ENCODE measurements at regions not wholly inside any gene's neighbourhood (a gene's known extent, or its start where the extent isn't known, plus 50 kb on each side); places are given as distances from the start of the nearest gene placed in this dataset.

DNA sequence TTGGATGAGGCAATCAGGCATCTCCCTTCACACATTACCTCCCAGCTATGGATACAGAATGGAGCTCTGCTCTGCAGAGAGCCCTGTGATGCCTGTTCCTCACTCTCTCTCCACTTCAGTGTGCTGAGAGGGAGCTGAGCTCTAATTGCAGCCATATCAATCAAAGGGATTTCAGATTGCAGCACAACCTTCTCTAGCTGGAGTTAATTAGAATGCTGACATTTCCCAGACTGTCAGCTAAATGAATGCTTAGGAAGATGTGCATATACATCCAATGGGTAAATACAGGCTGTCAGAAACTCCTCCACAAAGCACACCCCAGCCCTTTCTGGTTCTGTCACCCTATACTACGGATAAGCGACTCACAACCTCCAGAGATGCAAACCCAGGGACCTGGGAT, 402.6 kb downstream of the EIPR1 start:
- no peak for DNase-seq

GRCh38 chr2:2960441-2961133, 417.0 kb downstream of the EIPR1 start:
- DNase-seq: no peak

DNA sequence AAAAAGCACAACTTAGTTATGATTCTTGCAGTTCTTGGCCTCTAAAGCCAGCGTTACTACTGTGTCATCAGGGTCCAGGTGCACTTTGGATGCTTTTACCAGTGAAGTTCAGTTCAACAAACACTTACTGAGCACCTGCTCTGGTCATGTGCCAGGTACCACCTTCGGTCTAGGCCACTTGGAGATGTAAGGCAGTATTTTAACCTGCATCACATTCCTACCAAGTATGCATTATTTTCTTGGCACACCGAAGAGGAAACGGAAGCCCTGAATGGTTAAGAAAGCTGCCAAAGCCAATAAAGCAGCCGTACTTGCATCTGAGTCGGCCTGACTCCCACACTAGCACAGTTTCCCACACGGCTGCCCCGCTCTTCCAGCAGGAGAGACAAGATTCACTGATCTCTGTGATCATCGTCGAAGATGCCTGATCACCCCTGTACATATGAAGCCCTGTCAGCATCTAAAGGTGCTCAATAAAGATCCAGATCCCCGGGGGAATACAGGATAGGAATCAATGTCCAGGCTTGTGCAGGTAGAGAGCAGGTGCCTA, 427.1 kb downstream of the EIPR1 start:
- DNase-seq: no peak

DNA sequence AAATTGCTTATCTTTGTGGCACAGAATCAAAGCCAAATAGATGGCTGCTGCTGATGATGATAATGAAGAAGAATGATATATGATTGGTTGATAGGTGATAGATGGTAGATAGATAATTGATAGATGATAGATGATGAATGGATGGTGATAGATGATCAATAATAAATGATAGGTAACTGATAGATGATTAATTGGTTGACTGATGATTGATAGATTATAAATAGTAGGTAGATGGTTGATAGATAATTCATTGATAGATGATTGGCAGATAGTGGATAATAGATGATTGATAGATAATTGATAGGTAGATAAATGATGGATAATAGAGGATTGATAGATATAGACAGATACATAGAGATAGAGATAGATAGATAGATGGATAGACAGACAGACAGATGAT, 430.2 kb downstream of the EIPR1 start:
- DNase-seq: no peak

DNA sequence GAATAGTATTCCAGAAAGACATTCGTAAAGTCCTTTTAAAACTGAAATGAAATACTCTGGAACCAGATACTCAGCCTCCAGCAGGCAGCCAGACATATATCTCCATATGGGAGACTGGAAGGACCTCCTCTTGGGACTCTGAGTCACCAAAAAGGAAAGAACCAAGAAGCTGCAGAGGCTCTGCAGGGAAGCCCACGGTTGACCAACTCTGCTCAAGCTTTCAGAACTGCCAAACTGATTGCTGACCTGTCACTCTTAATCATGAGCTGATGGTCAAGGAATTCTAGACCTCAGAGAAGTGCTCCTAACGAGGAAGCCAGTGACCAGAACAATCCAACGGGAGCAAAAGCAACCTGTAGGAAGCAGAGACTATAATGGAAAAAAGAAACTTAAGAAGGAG, 434.7 kb downstream of the EIPR1 start:
- DNase-seq: no peak

DNA sequence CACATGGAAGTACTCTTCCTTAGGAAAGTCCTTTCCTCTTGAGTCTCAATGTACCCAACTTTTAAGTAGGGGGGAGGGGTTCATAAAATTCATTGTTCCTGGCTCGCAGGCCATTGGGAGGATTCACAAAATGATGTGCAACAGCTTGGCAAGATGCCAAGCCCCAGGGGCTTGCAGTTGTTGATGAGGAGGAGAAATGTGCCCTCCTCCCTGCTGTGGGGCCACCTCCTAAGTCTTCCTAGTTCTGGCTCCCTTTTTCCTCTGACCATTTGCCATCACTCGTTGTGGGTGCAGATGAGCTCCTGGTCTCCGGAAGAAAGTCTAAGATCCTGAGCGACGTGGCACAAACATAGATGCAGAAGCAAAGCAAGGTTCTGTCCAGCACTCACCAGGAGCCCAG, 435.4 kb downstream of the EIPR1 start:
- no peak for DNase-seq

GRCh38 chr2:2941205-2941604, 436.4 kb downstream of the EIPR1 start:
- no peak for DNase-seq

GRCh38 chr2:2940702-2941101, 436.9 kb downstream of the EIPR1 start:
- DNase-seq: no peak

GRCh38 chr2:2940061-2940460, 437.6 kb downstream of the EIPR1 start:
- DNase-seq: no peak

DNA sequence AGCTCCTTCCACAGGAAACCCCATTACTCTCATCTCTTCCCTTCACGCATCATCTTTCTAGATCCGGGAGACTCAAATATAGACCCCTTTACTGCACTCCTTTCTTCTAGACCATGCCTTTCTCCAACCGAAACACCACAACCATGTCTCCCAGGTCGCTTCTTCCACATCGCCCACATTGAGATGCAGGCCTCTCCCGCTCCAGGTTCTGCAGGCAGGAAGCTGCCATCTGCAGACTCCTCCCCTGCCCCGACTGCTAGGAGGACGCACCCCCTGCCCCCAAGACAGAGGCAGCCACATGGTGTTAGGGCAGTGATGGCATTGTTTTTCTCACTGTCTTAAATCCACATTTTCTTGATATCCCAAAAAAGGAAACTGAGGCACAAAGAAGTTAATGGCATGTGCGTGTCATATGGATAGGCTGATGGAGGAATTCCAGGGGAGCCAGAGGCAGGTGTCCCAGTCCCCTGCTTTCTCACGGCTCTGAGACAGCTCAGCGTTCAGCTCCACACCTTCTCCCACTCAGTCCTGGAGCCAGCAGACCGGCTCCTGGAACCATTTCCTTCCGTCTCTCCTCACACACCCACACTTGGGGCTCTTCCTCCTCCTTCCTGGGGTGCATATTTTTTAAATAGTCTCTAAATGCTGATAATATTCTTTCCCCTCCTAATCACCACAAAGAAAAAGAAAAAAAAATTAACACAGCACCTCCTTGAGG, 438.4 kb downstream of the EIPR1 start:
- DNase-seq: no peak

DNA sequence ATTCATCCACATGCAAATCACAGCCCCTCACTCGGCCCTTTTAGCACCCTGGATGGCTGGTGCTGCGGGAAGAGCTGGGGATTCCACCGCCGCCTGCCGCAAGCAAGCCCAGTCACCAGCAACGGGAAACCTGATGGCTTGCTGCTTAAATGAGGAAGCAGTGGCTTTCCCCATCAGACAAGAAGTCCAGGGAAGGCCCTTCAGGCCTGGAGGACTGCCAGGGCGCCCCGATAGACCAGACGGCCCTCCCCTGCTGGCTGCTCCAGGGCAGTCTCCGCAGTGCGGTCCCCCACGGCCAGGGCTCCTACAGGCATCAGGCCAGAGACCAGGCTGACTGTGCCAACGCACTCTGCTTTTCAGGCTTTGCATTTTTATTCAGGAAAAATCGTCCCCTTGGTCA, 439.1 kb downstream of the EIPR1 start:
- no peak for DNase-seq

DNA sequence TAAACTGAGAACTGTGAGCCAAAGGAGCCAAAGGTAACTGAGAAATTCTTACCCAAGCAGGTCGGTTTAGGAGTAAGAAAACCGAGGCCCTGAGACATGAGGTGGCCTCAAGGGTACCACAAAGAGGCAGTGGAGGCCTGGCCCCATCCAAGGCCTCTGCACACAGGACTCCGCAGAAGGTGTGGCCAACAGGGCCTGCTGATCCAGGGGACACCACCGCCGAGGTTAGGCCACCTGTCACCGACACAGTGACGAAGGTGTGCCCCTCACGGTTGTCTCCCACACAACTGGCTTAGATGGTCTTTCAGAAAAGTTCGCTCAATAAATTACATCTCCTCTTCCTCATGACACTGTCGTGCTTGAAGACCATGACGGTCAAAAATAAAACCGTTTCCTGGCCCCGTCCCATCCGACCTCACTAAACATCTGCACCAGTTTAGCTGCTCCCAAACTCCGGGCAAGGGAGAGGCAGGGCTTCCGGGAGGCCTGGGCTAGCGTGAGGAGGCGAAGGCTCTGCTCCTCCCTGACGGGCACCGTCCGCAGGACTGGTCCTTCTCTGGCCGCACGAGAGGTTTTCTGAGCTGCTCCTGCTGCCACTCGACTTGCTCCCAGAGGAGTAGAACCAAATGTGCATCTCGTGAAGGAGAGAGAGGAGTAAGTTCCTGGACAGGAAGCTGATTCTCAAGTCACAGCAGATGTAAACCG, 442.0 kb downstream of the EIPR1 start:
- no peak for DNase-seq

DNA sequence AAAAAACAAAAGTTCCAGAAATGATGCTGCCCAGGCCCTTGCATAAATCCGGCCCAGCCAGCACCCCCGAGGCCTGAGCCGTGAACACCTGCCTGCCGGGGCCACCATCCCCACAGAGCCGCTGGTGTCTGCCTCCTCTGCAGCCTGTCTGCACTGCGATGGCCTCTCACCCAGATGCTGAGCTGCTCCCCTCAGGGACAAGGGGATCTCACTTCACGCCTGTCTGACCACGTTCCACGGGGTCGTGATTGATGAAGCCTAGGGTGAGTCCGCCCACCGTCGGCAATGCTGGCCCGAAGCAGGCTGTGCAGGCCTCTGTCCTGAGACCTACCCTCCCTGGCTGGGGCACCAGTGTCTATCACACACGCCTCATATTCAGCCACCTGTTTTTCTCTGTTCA, 444.2 kb downstream of the EIPR1 start:
- DNase-seq: no peak

DNA sequence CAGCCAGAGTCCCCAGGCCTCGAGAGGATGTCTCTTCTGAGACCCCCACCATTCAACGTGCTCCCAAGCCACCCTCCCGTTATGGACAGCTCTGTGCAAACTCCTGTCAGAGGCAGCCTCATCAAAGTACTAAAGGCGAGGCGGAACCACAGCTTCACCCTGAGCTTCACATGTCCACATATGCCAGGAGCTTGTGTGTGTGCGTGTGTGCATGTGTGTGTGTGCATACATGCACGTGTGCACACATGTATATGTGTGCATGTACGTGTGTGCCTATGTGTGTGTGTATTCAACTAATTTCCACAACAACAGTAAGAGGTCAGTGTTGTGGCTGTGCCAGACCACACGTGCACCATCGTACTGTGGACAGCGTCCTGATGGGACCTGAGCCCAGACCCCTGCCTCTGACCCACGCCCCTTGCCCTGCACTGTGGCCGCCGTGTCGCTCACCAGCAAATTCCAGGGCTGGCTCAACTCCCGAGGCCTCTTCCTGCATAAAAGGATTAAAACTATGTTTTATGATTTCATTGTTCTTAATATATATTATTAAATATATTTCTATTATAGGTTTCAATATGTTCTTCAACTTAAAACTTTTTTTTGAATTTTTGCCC, 444.8 kb downstream of the EIPR1 start:
- DNase-seq: no peak

GRCh38 chr2:2932189-2932588, 445.4 kb downstream of the EIPR1 start:
- DNase-seq: no peak

- no peak for DNase-seq
These were observed 446.1 kb downstream of the EIPR1 start for GRCh38 chr2:2931318-2932075.

- DNase-seq: no peak
These were observed 446.8 kb downstream of the EIPR1 start for GRCh38 chr2:2930841-2931240.

GRCh38 chr2:2926858-2927175, 450.8 kb downstream of the EIPR1 start:
- no peak for DNase-seq

DNA sequence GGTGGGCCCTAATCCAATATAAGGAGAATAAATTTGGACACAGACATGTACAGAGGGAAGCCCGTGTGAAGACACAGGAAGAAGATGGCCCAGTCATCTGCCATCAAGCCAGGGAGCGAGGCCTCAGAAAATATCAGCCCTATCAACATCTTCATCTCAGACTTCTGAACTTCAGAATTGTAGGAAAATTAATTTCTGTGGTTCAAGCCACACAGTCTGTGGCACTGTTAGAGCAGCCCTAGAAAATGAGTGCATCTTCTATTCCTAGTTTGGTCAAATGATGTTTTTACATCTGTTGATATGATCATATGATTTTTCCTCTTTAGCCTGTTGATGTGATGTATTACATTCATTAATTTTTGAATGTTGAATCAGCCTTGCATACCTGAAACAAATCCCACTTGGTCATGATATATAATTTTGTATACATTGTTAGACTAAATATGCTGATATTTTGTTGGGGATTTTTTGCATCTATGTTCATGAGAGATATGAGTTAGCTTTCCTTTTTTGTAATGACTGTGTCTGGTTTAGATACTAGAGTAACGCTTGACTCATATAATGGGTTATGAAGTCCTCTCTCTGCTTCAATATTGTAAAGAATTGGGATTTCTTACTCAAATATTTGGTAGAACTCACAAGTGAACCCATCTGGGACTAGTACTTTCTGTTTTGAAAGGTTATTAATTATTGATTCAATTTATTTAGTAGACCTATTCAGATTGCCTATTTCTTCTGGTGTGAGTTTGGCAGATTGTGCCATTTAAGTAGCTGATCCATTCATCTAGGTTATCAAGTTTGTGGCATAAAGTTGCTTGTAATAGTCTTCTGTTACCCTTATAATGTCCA, 451.4 kb downstream of the EIPR1 start:
- DNase-seq: no peak

DNA sequence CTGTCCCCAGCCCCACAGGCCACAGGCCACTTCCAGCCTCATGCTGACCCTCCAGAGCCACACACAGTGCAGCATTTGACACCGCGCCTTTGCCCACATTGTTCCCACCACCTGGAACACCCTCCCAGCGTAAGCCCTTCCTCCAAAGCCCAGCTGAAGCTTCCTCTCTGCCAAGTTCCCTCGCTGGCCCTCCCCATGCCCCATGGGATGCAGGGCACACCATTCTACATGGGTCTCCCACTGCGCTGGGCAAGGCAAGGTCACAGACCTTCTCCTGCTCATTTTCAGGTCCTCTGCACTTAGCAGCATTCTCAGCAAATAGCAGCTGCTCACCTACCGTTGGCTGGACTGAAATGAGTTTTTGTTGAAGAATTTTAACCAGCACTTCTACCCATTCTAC, 455.5 kb downstream of the EIPR1 start:
- DNase-seq: no peak

DNA sequence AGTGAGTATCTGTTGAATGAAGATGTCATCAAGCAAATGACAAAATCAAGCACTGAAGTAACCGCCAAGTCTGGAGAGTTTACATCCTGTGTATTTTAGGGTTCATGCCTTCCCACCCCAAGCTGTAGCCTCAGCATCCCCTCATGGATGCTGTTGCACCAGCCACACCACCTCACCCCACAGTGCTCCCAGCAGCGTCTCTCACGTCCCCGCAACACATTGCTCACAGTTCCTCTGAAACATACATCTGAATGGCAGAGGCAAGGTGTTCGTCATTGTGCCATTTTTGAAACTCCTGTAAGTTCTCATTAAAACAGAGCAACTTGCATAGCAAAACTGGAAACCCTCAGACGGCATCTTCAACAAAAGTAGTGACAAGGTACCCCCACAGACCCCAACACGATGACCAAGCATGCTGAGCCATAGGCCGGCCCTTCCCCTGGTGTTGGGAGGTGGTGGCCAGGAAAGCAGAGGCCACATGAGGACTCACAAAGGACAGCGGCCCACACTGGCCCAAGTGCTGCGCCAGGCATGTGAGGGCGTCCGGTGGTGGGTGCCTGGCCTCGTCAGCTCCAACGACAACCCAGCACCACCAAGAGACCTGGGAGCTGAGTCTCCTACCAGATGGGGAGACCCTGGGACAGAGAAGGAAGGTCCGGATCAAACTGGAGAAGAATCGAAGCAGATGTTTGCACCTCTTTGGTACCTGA, 456.5 kb downstream of the EIPR1 start:
- DNase-seq: no peak
